GM21360 (cell line): ENCODE measurements at regions not wholly inside any gene's neighbourhood (a gene's known extent, or its start where the extent isn't known, plus 50 kb on each side); places are given as distances from the start of the nearest gene placed in this dataset.
A peak's percentile ranks its signal among the peaks of the same experiment; 100 is the strongest.
"Not testable (repeated sequence)": the region's sequence is repeated elsewhere in the genome, so short reads cannot be mapped to it uniquely, and the experiment has no call there.

ENCODE experiments used
- ATAC-seq: cut with Tn5 transposase; IDR thresholded peaks from one replicate; pipeline ENCODE4 v1.9.1; 2021; ENCODE audit warnings: mild to moderate bottlenecking, moderate library complexity; ENCODE audit not compliant: unreplicated experiment

- not testable (repeated sequence) for ATAC-seq
Measured at GRCh38 chr5:93933269-93933668, 191.9 kb upstream of the POU5F2 start.

GRCh38 chr5:93930098-93930497, 188.7 kb upstream of the POU5F2 start:
- no peak for ATAC-seq

GRCh38 chr5:93929131-93929530, 187.7 kb upstream of the POU5F2 start:
- ATAC-seq, result no peak

GRCh38 chr5:93926831-93927620, 185.6 kb upstream of the POU5F2 start:
- no peak for ATAC-seq

GRCh38 chr5:93925321-93925720, 183.9 kb upstream of the POU5F2 start:
- no peak for ATAC-seq

- no peak for ATAC-seq
Measured at GRCh38 chr5:93924628-93925027, 183.2 kb upstream of the POU5F2 start.

GRCh38 chr5:93922551-93922950, 181.2 kb upstream of the POU5F2 start:
- ATAC-seq, result no peak

- ATAC-seq, result no peak
Measured at GRCh38 chr5:93921001-93921400, 179.6 kb upstream of the POU5F2 start.

- ATAC-seq, result no peak
Measured at GRCh38 chr5:93916872-93917271, 175.5 kb upstream of the POU5F2 start.

GRCh38 chr5:93915142-93915553, 173.7 kb upstream of the POU5F2 start:
- ATAC-seq, result peak; percentile 77

GRCh38 chr5:93911609-93912008, 170.2 kb upstream of the POU5F2 start:
- ATAC-seq, result no peak

- ATAC-seq, result no peak
Measured at GRCh38 chr5:93909356-93909755, 168.0 kb upstream of the POU5F2 start.

- ATAC-seq, result no peak
Measured at GRCh38 chr5:93904917-93905316, 163.5 kb upstream of the POU5F2 start.

GRCh38 chr5:93902288-93902687, 160.9 kb upstream of the POU5F2 start:
- ATAC-seq, result no peak

GRCh38 chr5:93899026-93899600, 157.7 kb upstream of the POU5F2 start:
- peak; percentile 69 for ATAC-seq

- ATAC-seq, result no peak
Measured at GRCh38 chr5:93894601-93895354, 153.4 kb upstream of the POU5F2 start.

GRCh38 chr5:93893075-93893474, 151.7 kb upstream of the POU5F2 start:
- ATAC-seq, result no peak

- ATAC-seq, result no peak
Measured at GRCh38 chr5:93892481-93892880, 151.1 kb upstream of the POU5F2 start.

GRCh38 chr5:93891491-93892480, 150.4 kb upstream of the POU5F2 start:
- ATAC-seq, result no peak

- ATAC-seq, result no peak
Measured at GRCh38 chr5:93890657-93891056, 149.3 kb upstream of the POU5F2 start.

- ATAC-seq, result no peak
Measured at GRCh38 chr5:93887678-93888077, 146.3 kb upstream of the POU5F2 start.
